Esophagus mucosa (tissue), 1 donor: ENCODE measurements at regions not wholly inside any gene's neighbourhood (a gene's known extent, or its start where the extent isn't known, plus 50 kb on each side); places are given as distances from the start of the nearest gene placed in this dataset.
"Not testable (repeated sequence)": the region's sequence is repeated elsewhere in the genome, so short reads cannot be mapped to it uniquely, and the experiment has no call there.

ENCODE experiments used
- ATAC-seq: fragments of 200-7000 bp; cut with Tn5 transposase; one replicate; pipeline ENCODE4 v1.9.1; 2020
- donor health status: DM: yes; HTN: yes; CAD: no.

GRCh38 chr6:86028776-86029175 lies 386.1 kb upstream of the SYNCRIP start:
- ATAC-seq = no peak

DNA sequence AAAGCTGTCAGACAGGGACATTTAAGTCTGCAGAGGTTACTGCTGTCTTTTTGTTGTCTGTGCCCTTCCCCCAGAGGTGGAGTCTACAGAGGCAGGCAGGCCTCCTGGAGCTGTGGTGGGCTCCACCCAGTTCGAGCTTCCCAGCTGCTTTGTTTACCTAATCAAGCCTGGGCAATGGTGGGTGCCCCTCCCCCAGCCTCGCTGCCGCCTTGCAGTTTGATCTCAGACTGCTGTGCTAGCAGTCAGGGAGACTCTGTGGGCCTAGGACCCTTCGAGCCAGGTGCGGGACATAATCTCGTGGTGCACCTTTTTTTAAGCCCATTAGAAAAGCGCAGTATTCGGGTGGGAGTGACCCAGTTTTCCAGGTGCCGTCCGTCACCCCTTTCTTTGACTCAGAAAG lies 384.2 kb upstream of the SYNCRIP start:
- ATAC-seq = not testable (repeated sequence)

DNA sequence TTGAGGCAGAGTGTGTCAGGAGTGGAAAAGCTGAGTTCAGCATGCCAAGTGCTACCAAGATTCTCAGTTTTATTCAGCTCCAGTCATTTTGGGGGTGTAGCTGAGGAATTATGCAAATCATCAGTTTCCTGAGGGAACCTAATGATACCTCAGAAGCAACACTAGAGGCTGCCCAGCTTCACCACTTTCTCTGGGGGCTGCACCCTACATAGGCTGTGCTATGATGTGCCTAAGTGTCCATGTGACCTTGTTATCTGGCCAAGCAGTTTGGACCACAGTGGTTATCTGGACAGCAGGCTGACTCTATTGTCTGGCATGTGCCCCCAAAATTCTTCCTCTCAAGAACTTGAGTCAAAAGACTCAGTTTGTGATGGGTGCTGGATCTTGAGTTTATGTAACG lies 374.6 kb upstream of the SYNCRIP start:
- ATAC-seq = no peak

- ATAC-seq = no peak
Measured at GRCh38 chr6:86016567-86016966, 373.9 kb upstream of the SYNCRIP start.

GRCh38 chr6:86016077-86016476 lies 373.4 kb upstream of the SYNCRIP start:
- ATAC-seq = no peak

- ATAC-seq = not testable (repeated sequence)
Measured at GRCh38 chr6:86012991-86013390, 370.3 kb upstream of the SYNCRIP start.

DNA sequence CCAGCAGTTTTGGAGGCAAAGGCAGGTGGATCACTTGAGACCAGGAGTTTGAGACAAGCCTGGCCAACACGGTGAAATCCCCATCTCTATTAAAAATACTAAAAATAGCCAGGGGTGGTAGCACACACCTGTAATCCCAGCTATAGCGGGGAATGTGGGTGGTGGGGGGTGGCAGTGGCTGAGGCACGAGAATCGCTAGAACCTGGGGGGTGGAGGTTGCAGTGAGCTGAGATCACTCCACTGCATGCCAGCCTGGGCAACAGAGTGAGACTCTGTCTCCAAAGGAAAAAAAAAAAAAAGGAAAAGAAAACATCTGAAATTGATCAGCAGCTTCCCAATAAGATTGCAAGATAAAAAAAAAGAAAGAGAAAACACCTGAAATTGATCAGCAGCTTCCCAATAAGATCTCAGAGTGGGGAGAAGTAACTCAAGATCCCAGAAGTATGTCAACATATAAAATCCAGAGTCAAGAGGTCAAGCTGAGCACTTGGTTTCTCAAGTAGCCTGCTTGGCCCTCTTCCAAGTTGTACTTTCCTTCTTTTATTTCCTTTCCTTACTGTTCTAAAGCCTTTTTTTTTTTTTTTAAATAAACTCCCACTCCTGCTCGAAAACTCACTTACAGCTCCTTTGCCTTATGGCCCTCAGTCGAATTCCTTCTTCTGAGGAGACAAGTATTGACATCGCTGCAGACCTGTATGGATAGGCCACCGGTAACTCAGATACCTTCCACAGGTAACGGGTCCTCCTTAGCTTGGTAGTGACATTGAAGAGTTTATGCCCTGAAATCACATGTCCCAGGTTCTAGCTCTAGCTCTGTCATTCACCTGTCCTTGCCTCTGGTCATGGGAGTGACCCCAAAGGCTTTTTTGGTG lies 368.5 kb upstream of the SYNCRIP start:
- no peak for ATAC-seq

- ATAC-seq = no peak
Measured at GRCh38 chr6:85997206-85997605, 354.5 kb upstream of the SYNCRIP start.

- no peak for ATAC-seq
Measured at GRCh38 chr6:85996034-85996375, 353.3 kb upstream of the SYNCRIP start.

DNA sequence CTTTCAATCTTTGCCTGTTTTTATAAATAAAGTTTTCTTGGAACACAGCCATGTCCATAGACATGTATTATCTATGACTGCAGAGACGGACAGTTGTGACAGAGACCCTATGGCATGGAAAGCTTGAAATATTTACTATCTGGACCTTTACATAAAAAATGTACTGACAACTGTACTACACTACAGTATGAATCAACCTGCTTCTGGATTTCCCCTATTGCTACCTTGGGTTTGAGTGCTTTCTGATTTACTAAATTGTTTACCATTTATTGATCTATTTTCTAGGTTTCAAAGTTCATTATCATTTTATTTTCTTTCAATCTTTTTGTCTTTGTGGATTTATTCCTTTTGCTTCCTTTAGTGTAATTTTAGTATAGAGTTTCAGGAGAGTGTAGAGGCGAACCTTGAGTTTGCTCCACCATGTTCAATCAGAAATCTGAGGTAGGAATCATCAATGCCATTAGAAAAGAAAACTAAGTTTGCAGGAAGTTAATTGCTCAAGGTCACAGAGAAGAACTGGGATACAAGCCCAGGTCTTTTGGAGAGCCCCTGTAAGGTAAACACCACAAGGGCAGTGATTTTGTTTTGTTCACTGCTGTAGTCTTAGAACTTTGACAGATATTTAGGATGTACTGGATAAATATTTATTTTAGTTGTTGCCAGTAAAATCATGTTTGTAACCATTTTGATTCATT lies 352.8 kb upstream of the SYNCRIP start:
- no peak for ATAC-seq

DNA sequence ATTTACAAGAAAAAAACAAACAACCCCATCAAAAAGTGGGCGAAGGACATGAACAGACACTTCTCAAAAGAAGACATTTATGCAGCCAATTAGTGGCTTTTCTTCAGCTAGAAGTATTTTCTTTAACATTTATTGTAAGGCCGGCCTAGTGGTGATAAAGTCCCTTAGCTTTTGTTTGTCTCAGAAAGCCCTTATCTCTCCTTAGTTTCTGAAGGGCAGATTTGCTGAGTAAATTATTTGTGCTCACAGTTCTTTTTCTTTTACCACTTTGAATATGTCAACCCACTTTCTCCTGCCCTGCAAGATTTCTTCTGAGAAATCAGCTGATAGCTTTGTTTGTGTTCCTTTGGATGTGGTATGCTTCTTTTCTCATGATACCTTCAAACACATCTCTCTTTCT lies 344.0 kb upstream of the SYNCRIP start:
- ATAC-seq = no peak

DNA sequence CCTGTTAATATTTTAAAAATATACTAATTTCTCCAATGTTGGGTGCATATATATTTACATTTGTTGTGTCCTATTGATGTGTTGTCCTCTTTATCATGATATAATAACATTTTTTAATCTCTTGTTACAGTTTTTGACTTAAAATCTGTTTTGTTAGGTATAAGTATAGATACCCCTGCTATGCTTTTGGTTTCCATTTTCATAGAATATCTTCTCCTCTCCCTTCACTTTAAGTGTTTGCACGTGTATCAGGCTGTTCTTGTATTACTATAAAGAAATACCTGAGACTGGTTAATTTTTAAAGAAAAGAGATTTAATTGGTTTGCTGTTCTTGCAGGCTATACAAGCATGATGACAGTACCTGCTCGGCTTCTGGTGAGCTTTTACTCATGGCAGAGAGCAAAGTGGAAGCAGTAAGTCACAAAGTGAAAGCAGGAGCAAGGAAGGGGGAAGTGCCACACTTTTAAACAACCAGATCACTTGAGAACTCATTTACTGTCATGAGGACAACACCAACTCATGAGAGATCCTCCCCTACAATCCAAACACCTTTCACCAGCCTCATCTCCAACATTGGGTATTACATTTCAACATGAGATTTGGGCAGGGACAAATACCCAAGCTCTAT lies 340.5 kb upstream of the SYNCRIP start:
- ATAC-seq = no peak

DNA sequence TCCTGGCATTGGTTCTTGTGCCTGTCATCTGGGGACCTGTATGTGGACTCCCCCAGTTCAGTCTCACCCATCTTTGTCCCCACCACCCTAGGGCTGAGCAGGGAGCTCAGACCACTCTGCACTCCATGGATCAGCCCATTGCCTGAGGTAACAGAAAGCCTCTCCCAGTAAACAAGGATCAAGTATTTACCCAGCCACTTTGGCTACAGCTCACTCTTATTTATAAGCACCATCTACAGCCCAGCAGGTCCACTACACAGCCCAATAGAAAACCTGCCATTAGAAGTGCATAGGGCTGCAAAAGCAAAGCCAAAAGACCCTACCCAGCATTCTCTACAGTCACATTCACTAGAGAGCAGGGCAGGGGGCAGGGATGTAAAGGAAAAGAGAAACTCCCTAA lies 335.0 kb upstream of the SYNCRIP start:
- no peak for ATAC-seq

DNA sequence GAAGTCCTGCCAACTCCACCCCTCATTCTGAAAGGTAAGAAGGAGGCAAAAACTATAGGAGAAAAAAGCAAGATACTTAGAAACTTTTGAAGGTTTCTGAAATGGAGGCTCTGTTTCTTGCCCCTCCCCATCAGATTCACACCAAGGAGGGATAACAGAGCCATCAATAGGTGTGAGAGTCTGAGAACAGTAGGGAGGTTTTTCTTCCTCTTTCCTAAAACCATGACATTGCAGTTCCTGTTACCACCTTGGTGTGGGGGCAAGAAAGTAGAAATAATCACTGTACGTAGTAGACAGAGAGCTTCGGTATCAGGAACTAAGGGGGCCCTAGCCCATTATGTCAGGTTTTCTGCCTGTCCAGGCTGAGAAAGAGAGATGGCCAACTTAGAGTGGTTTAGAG lies 333.3 kb upstream of the SYNCRIP start:
- ATAC-seq = no peak

DNA sequence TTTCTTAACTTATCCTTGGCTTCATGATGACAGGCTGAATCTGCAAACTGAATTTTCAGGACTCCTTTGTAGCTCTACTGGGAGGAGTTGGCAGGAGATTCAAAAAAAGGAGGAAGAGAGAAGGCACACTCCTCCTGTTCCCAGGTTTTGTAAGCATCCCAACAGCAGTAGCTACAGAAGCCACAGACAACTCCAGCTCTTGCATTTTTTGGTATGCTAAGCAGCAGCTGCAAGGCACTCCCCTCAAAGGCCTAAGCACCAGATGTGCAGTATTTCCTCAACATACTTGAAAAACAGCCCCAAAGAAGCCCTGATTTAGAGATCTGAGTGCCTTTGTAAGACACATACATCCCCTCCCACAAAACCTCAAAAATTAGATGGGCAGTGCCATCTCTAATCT lies 328.6 kb upstream of the SYNCRIP start:
- no peak for ATAC-seq

DNA sequence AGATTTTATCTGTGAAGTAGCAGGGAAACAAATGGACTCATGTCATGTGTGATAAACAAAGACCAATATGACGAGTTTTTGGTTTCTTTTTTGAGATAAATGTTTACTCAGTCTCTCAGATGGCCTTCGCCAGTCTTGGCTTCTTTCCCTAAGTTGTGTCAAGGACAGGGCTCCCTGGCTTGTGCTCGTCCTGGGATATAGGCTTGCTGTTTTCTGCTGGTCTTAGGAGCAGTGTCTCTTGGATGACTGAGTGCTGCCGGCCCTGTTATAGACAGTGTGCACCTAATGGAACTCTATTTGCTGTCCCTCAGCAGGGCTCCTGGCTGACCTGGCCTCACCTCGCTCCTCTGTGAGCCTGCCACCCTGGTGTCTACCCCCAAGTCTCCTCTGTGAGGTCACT lies 324.1 kb upstream of the SYNCRIP start:
- ATAC-seq = no peak

DNA sequence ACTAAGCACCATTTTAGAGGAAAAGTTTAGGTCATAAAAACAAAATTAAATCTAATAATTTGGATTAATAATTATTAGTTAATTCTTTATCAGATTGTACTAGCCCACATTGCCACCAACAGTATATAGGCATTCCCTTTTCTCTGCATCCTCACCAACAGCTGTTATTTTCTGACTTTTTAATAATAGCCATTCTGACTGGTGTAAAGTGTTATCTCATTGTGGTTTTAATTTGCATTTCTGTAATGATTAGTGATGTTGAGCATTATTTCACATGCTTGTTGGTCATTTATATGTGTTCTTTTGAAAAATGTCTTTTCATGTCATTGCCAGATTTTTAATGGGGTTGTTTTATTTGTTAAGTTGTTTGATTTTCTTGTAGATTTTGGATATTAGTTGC lies 319.1 kb upstream of the SYNCRIP start:
- ATAC-seq = no peak

- no peak for ATAC-seq
Measured at GRCh38 chr6:85961125-85961524, 318.4 kb upstream of the SYNCRIP start.

DNA sequence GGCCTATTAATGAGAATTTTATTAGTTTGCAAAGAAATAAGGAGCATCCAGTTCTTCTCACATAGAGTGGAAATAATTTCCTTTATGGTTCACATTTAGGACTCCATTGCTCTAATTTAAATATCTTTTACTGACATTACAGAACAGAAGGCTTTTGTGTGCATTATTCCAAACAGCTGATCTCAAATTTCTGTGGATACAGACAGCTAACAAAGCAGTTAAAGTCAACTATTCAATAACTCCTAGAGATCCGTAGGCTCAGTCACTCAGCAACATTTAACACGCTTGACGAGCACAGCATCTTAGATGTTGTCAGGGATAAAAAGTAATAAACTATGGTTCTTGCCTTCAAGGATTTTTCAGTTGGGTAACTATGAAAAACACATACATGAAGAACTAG lies 305.8 kb upstream of the SYNCRIP start:
- no peak for ATAC-seq

GRCh38 chr6:85945459-85946185 lies 302.9 kb upstream of the SYNCRIP start:
- no peak for ATAC-seq

- ATAC-seq = no peak
Measured at GRCh38 chr6:85944776-85945175, 302.1 kb upstream of the SYNCRIP start.

- ATAC-seq = no peak
Measured at GRCh38 chr6:85942844-85943243, 300.2 kb upstream of the SYNCRIP start.

DNA sequence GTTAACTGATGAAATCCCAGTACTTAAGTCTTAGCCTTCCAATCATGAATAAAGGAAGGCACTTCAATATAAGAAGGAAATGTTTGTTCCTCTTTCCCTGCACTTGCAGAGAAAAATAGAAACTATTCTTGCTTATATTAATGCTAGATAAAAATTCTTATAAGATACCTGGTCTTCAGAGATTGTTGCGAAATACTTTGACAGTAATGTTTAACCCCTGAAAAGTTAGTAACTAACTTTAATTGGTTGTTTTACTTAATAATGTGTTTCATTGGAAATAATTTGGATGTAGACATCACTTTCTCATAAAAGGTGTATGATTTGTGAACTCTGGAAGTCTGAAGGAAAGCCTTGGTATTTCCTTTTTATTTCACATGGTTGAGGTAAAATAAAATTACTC lies 294.2 kb upstream of the SYNCRIP start:
- no peak for ATAC-seq
